HepG2 (cell line): ENCODE measurements at regions not wholly inside any gene's neighbourhood (a gene's known extent, or its start where the extent isn't known, plus 50 kb on each side); places are given as distances from the start of the nearest gene placed in this dataset.

Experiments used
- CTCF ChIP-seq: sonication (generic); formaldehyde crosslinking; IDR thresholded peaks from 2 replicates; pipeline ENCODE4 v1.5.0; 2020; ENCODE audit warnings: mild to moderate bottlenecking, missing genetic modification reagents, moderate library complexity
- FOXA3 ChIP-seq: IDR thresholded peaks from 2 replicates; pipeline ENCODE4 v1.6.1; 2016; ENCODE audit warnings: missing genetic modification reagents, missing compliant biosample characterization
- JUN ChIP-seq: sonication (generic); formaldehyde crosslinking; IDR thresholded peaks from 2 replicates; pipeline ENCODE4 v1.4.0; 2020; ENCODE audit warnings: mild to moderate bottlenecking, missing genetic modification reagents
- MEF2D ChIP-seq: sonication (generic); formaldehyde crosslinking; IDR thresholded peaks from 2 replicates; pipeline ENCODE4 v1.5.1; 2020; ENCODE audit warnings: mild to moderate bottlenecking, missing genetic modification reagents
- MYC ChIP-seq: sonication (generic); formaldehyde crosslinking; IDR thresholded peaks from 2 replicates; pipeline ENCODE4 v1.9.0; 2021; ENCODE audit warnings: missing genetic modification reagents, borderline replicate concordance
- RXRA ChIP-seq: sonication (generic); formaldehyde crosslinking; IDR thresholded peaks from 2 replicates; pipeline ENCODE4 v1.5.1; 2020; ENCODE audit warnings: missing genetic modification reagents
- ZNF20 ChIP-seq: sonication (generic); formaldehyde crosslinking; IDR thresholded peaks from 2 replicates; pipeline ENCODE4 v1.4.0; 2020; ENCODE audit warnings: mild to moderate bottlenecking, moderate library complexity, missing genetic modification reagents
- ZNF331 ChIP-seq: sonication (generic); formaldehyde crosslinking; IDR thresholded peaks from 2 replicates; pipeline ENCODE4 v1.4.0; 2020; ENCODE audit warnings: missing genetic modification reagents
- ZNF761 ChIP-seq: sonication (generic); formaldehyde crosslinking; conservative IDR thresholded peaks from 2 replicates; pipeline ENCODE4 v1.4.0; 2020; ENCODE audit warnings: mild to moderate bottlenecking, missing genetic modification reagents
- ZNF883 ChIP-seq: sonication (generic); formaldehyde crosslinking; IDR thresholded peaks from 2 replicates; pipeline ENCODE4 v1.5.1; 2020; ENCODE audit warnings: mild to moderate bottlenecking, missing genetic modification reagents; ENCODE audit errors: not compliant biosample characterization
- TF ChIP-seq, protein P1 (sequence below): sonication (generic); formaldehyde crosslinking; IDR thresholded peaks from 2 replicates; pipeline ENCODE4 v1.4.0; 2020; ENCODE audit warnings: low read depth, mild to moderate bottlenecking, missing genetic modification reagents
- TF ChIP-seq, protein P2 (sequence below): sonication (generic); formaldehyde crosslinking; IDR thresholded peaks from 2 replicates; pipeline ENCODE4 v1.4.0; 2020; ENCODE audit warnings: missing genetic modification reagents

GRCh38 chr15:72835294-72835890 is 51.8 kb upstream of the ADPGK start:
- TF ChIP-seq MYC (CRISPR knock-in tag) (no peak), ZNF331 (CRISPR knock-in tag) (no peak), CTCF (CRISPR knock-in tag) (0 out of 2 replicates have a peak, but pooled peaks have one; percentile 16), RXRA (CRISPR knock-in tag) (no peak), JUN (CRISPR knock-in tag) (no peak), MEF2D (no peak), ZNF761 (no peak), FOXA3 (CRISPR knock-in tag) (no peak), ZNF20 (CRISPR knock-in tag) (no peak), ZNF883 (CRISPR knock-in tag) (no peak)
- TF ChIP-seq, protein P1, sequence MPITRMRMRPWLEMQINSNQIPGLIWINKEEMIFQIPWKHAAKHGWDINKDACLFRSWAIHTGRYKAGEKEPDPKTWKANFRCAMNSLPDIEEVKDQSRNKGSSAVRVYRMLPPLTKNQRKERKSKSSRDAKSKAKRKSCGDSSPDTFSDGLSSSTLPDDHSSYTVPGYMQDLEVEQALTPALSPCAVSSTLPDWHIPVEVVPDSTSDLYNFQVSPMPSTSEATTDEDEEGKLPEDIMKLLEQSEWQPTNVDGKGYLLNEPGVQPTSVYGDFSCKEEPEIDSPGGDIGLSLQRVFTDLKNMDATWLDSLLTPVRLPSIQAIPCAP (CRISPR knock-in tag) = no peak
- TF ChIP-seq, protein P2, sequence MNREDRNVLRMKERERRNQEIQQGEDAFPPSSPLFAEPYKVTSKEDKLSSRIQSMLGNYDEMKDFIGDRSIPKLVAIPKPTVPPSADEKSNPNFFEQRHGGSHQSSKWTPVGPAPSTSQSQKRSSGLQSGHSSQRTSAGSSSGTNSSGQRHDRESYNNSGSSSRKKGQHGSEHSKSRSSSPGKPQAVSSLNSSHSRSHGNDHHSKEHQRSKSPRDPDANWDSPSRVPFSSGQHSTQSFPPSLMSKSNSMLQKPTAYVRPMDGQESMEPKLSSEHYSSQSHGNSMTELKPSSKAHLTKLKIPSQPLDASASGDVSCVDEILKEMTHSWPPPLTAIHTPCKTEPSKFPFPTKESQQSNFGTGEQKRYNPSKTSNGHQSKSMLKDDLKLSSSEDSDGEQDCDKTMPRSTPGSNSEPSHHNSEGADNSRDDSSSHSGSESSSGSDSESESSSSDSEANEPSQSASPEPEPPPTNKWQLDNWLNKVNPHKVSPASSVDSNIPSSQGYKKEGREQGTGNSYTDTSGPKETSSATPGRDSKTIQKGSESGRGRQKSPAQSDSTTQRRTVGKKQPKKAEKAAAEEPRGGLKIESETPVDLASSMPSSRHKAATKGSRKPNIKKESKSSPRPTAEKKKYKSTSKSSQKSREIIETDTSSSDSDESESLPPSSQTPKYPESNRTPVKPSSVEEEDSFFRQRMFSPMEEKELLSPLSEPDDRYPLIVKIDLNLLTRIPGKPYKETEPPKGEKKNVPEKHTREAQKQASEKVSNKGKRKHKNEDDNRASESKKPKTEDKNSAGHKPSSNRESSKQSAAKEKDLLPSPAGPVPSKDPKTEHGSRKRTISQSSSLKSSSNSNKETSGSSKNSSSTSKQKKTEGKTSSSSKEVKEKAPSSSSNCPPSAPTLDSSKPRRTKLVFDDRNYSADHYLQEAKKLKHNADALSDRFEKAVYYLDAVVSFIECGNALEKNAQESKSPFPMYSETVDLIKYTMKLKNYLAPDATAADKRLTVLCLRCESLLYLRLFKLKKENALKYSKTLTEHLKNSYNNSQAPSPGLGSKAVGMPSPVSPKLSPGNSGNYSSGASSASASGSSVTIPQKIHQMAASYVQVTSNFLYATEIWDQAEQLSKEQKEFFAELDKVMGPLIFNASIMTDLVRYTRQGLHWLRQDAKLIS (CRISPR knock-in tag) = no peak
